ENCODE measurements at regions not wholly inside any gene's neighbourhood (a gene's known extent, or its start where the extent isn't known, plus 50 kb on each side); places are given as distances from the start of the nearest gene placed in this dataset.
A peak's percentile ranks its signal among the peaks of the same experiment; 100 is the strongest.

GRCh38 chr12:75953312-75953906 is 78.2 kb downstream of the PHLDA1 start:
- TF ChIP-seq GATA3 (IDR thresholded peaks at IDR 0.05; ENCODE audit: low read depth, low read length) = no peak
- no peak for TF ChIP-seq GATA2 (IDR thresholded peaks at IDR 0.05; ENCODE audit: low read depth, low read length)

DNA sequence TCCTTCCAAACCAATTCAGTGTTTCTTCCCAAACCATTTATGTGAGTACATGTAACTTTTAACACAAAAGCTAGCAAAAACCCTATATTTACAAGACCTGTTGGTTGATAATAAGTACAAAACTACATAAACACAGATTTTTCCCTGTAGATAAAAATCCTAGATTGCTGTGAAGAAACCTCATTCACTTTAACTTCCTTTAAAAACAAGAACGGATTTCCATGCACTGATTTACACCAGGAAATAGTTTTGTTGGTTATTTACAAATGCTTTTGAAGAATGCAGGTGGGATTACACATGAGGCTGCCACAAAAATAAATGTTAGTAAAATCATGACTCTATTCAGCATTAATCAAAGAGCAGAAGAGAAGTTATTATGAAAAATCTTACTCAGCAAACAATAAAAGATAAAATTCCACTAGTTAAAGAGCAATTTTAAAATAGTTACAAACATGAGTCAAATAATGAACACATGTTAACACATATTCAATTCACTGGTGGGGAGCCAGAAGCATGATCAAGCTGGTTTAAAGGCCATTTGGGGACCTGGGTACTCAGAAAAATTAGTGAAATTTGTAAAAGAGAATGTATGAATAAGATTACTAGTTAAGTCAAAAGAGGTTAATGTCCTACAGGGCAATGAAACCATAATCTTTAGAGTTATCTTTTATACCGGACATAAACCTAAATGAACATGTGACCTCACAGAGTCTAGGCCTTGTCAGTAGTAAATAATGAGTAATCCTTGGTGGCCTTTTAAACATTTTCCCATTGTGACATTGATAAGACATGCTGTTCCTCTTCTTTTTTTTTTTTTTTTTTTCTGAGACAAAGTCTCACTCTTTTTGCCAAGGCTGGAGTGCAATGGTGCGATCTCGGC is 79.9 kb downstream of the PHLDA1 start:
- TF ChIP-seq GATA3 (IDR thresholded peaks at IDR 0.05; ENCODE audit: low read depth, low read length) (no peak), GATA2 (IDR thresholded peaks at IDR 0.05; ENCODE audit: low read depth, low read length) (no peak)

- no peak for TF ChIP-seq GATA3 (IDR thresholded peaks at IDR 0.05; ENCODE audit: low read depth, low read length)
- no peak for TF ChIP-seq GATA2 (IDR thresholded peaks at IDR 0.05; ENCODE audit: low read depth, low read length)
Measured at GRCh38 chr12:75947156-75947723, 84.3 kb downstream of the PHLDA1 start.

DNA sequence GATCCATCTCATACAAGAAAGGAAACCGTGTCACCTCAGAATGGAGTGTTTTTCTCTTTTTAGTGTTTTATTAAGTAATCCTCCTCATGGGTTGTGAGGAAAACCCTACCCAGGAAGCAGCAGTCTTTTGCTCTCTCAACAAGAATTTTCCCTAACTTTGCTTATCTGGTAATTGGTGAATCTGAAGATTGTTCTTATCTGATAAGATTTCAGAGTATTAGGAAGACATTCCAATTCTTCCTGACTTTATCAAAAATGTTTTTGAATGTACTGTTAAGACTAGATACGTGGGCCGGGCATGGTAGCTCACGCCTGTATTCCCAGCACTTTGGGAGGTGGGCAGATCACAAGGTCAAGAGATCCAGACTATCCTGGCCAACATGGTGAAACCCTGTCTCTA is 86.0 kb downstream of the PHLDA1 start:
- TF ChIP-seq GATA2 (IDR thresholded peaks at IDR 0.05; ENCODE audit: low read depth, low read length) = no peak
- no peak for TF ChIP-seq GATA3 (IDR thresholded peaks at IDR 0.05; ENCODE audit: low read depth, low read length)

DNA sequence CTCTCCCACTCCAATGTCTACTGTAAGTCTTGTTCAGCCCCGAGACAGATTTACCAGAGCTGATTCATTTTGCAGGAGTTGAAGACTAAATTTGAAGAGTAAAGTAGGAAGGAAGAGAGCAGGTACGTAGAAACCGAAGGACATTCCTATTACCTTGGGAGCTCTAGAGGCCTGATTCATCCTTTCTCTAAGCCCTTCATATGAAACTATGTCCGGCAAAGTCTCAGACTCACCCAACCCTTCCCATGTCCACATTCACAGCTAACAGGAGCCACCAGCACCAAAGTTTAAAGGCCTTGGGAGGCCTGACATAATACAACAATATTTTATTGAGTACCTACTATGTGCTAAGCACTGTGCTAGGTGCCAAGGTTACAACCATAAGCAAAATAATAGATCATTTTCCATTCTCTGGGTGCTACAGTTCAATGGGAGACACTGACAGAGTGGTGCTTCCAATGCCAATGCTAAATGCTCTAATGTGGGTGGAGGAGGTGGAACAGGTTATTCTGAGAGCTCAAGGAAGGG is 86.6 kb downstream of the PHLDA1 start:
- TF ChIP-seq GATA2 (IDR thresholded peaks at IDR 0.05; ENCODE audit: low read depth, low read length) (no peak), GATA3 (IDR thresholded peaks at IDR 0.05; ENCODE audit: low read depth, low read length) (no peak)

GRCh38 chr12:75944097-75944904 is 87.3 kb downstream of the PHLDA1 start:
- TF ChIP-seq GATA2 (IDR thresholded peaks at IDR 0.05; ENCODE audit: low read depth, low read length) = no peak
- no peak for TF ChIP-seq GATA3 (IDR thresholded peaks at IDR 0.05; ENCODE audit: low read depth, low read length)

- TF ChIP-seq GATA2 (IDR thresholded peaks at IDR 0.05; ENCODE audit: low read depth, low read length) (no peak), GATA3 (IDR thresholded peaks at IDR 0.05; ENCODE audit: low read depth, low read length) (no peak)
Measured at GRCh38 chr12:75943730-75944096, 87.9 kb downstream of the PHLDA1 start.

DNA sequence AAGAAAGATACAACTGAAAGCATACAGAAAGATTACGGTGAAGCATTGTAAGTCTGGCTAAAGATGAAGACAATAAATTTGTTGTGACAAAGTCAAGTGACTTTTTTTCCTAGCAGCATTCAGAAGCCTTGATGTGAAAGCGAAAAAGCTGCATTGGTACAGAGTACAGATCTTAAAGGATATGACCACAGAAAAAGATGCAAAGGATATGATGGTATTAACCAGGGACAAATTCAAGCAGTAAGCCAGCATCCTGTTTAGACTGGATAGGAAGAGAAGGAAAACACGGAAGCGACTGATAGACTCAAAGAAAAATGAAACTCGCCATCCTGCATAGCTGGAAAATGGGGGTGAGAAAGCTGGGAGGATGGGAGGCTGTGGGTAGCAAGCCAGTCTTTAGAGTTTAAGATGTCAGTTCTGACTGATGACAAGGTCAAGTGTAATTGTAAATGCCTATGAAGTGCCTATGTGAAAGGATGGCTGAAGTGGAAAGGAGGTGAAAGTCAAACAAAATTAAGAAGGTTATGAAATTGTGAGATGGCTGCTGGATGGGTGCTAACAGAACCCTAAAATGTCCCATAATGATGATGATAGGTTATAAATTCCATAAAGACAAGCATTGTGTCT is 92.4 kb downstream of the PHLDA1 start:
- no peak for TF ChIP-seq GATA3 (IDR thresholded peaks at IDR 0.05; ENCODE audit: low read depth, low read length)
- TF ChIP-seq GATA2 (IDR thresholded peaks at IDR 0.05; ENCODE audit: low read depth, low read length) = no peak

- TF ChIP-seq GATA3 (IDR thresholded peaks at IDR 0.05; ENCODE audit: low read depth, low read length) = no peak
- no peak for TF ChIP-seq GATA2 (IDR thresholded peaks at IDR 0.05; ENCODE audit: low read depth, low read length)
Measured at GRCh38 chr12:75938189-75938588, 93.4 kb downstream of the PHLDA1 start.

- peak; percentile 37; the same call in 1 of the 2 replicates for TF ChIP-seq GATA2 (IDR thresholded peaks at IDR 0.05; ENCODE audit: low read depth, low read length)
- TF ChIP-seq GATA3 (IDR thresholded peaks at IDR 0.05; ENCODE audit: low read depth, low read length) = no peak
Measured at GRCh38 chr12:75937486-75937885, 94.1 kb downstream of the PHLDA1 start.

DNA sequence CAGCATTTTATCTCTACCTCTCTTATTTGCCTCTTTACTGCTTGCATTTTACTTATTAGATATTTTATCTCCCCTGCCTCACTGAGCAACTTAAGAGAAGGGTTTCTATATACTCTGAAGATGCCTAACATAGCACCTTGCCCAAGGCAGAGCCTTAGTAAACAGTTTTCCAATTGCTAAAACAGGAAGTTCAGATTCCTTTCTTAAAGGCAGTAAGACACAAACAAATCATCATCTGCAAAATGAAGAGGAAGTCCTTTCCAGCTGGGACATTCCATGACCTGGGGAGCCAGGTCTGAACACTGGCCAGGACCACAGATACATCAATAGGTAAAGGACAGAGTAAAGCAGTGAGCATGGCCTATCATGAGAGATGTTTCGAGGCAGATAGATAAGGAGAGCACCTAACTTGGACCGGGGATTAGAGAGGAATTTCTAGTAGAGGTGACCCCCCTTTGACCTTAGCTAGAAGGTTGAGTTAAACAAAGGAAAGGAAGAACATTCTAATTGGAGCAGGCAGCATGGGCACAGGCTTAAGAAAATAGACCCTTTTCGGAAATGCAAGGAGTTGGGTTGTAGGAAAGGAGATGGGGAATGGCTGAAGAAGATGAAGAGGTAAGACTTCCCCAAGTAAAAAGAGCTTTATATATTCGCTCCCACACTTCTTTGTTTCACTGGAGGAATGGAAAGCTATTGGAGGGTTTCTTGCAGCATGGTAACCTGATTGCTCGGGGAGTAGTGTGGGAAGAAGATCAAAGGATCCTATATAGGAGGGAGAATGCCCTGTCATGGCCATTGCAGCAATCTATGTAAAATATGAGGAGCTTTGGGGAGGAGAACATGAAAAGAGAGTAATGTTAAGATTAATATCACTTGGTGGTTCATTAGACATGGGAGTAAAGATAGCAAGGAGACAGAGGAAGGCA is 94.8 kb downstream of the PHLDA1 start:
- TF ChIP-seq GATA3 (IDR thresholded peaks at IDR 0.05; ENCODE audit: low read depth, low read length) = no peak

DNA sequence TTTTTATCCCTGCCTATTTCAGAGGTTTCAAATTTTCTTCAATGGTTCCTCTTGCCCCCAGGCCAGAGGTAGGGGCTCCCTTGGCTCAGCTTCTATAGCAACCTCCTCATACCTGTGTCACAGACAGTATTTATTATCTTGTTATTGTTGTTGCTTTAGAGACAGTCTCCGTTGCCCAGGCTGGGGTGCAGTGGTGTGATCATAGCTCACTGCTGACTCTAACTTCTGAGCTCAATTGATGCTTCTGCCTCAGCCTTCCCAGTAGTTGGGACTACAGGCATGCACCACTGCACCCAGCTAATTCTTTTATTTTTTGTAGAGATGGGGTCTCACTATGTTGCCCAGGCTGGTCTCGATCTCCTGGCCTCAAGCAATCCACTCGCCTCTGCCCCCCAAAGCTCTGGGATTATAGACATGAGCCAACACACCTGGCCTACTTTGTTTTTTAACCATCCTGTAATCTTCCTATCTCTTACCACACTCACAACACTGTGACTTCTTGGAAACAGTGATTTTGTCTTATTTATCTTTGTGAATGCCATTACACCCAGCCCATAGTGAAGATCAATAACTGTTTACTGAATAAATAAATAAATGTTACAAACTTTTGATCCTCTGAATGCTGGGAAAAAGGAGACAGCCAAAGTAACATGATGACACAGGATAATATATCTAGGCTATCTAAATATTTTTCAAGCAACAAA is 95.9 kb downstream of the PHLDA1 start:
- no peak for TF ChIP-seq GATA3 (IDR thresholded peaks at IDR 0.05; ENCODE audit: low read depth, low read length)
- no peak for TF ChIP-seq GATA2 (IDR thresholded peaks at IDR 0.05; ENCODE audit: low read depth, low read length)

Data from SH-SY5Y (cell line).